GM12865 (cell line): ENCODE measurements at regions not wholly inside any gene's neighbourhood (a gene's known extent, or its start where the extent isn't known, plus 50 kb on each side); places are given as distances from the start of the nearest gene placed in this dataset.
"Not testable (repeated sequence)": the region's sequence is repeated elsewhere in the genome, so short reads cannot be mapped to it uniquely, and the experiment has no call there.

Source experiments
- DNase-seq: peaks from one replicate; pipeline ENCODE4 v3.0.0; 2010; ENCODE audit warnings: low read depth
- H3K4me3 ChIP-seq: 2 replicates; pipeline ENCODE4 v1.5.1; 2011; ENCODE audit warnings: mild to moderate bottlenecking, low read depth, low read length, control low read depth
- CTCF ChIP-seq: IDR thresholded peaks from 2 replicates; pipeline ENCODE4 v1.5.1; 2011; ENCODE audit warnings: low read length, control low read depth, low read depth, inconsistent platforms; ENCODE audit not compliant: insufficient read depth; ENCODE audit errors: missing control alignments

- no peak for DNase-seq
- H3K4me3 ChIP-seq, result no peak overlapping the region
- no peak for TF ChIP-seq CTCF
Measured at GRCh38 chr3:95218484-95218883, 1155.6 kb downstream of the NSUN3 start.

GRCh38 chr3:95226437-95226836 lies 1163.6 kb downstream of the NSUN3 start:
- no peak for TF ChIP-seq CTCF
- no peak overlapping the region for H3K4me3 ChIP-seq
- DNase-seq, result no peak

- no peak for DNase-seq
- TF ChIP-seq CTCF, result no peak
- H3K4me3 ChIP-seq, result no peak overlapping the region
Measured at GRCh38 chr3:95227092-95227491, 1164.2 kb downstream of the NSUN3 start.

GRCh38 chr3:95228416-95228815 lies 1165.6 kb downstream of the NSUN3 start:
- no peak for DNase-seq
- no peak overlapping the region for H3K4me3 ChIP-seq
- no peak for TF ChIP-seq CTCF

- H3K4me3 ChIP-seq, result no peak overlapping the region
- TF ChIP-seq CTCF, result no peak
- DNase-seq, result no peak
Measured at GRCh38 chr3:95235916-95236315, 1173.1 kb downstream of the NSUN3 start.

- TF ChIP-seq CTCF, result no peak
- H3K4me3 ChIP-seq, result no peak overlapping the region
- no peak for DNase-seq
Measured at GRCh38 chr3:95237783-95238182, 1174.9 kb downstream of the NSUN3 start.

- H3K4me3 ChIP-seq, result no peak overlapping the region
- no peak for TF ChIP-seq CTCF
- DNase-seq, result no peak
Measured at GRCh38 chr3:95240395-95240794, 1177.5 kb downstream of the NSUN3 start.

GRCh38 chr3:95241256-95241655 lies 1178.4 kb downstream of the NSUN3 start:
- not testable (repeated sequence) for H3K4me3 ChIP-seq, DNase-seq
